Left hindlimb (tissue), 1 donor: ENCODE measurements at regions not wholly inside any gene's neighbourhood (a gene's known extent, or its start where the extent isn't known, plus 50 kb on each side); places are given as distances from the start of the nearest gene placed in this dataset.
A peak's percentile ranks its signal among the peaks of the same experiment; 100 is the strongest.

Source experiments
- DNase-seq: peaks from one replicate; pipeline ENCODE4 v3.0.0-alpha.2; 2018

DNA sequence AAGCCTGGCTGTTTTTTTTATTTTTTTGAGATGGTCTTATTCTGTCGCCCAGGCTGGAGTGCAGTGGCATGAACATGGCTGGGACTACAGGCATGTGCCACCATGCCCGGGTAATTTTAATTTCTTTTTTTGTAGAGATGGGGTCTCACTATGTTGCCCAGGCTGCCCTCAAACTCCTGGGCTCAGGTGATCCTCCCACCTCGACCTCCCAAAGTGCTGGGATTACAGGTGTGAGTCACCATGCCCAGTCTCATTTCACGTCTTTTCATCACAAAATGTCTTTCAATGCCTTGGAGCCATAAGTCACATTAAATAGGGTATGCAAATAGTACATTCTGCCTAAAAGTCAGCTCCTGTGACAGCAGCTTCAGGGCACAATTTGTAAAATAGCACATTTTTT, 52.8 kb downstream of the SOX2 start:
- no peak for DNase-seq

- DNase-seq = no peak
These were observed 58.6 kb downstream of the SOX2 start for GRCh38 chr3:181770296-181770695.

- DNase-seq = no peak
These were observed 59.4 kb downstream of the SOX2 start for GRCh38 chr3:181771120-181771519.

DNA sequence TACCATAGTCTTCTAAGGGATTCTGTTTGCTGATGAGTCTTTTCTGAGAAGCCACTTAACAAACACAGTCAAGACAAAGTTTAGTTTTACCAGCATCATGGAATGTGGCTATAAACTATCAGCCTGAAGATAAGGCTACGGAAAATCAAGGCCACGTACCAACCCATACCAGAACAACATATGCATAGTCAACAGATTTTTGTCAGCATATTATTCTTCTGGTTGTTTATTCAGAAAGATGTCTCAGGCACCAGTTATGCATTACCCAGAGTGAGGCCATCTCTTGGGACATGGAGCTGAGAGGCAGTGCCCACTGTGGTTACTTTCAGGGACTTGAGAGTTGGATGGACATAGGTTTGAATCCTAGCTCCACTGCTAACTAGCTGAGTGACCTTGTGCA, 60.4 kb downstream of the SOX2 start:
- DNase-seq = no peak

DNA sequence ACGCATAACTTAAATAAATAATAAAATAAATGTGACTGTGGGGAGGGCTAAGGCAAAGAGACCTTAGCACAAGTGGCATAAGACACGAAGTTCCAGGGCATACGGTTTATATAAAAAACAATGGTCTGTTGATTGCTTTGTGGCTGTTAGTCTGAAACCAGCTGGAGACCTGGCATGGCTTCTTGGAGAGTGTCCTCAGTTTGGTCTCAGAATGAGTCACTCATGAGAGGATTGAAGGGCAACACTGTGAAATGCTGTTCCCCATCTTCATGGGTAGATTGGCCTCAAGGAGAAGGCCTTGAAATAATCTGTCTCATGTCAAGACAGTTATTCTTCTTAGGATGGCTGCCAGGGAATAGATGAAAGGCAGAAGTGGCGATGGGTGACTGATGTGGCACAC, 62.2 kb downstream of the SOX2 start:
- no peak for DNase-seq

GRCh38 chr3:181782306-181782954, 70.7 kb downstream of the SOX2 start:
- no peak for DNase-seq

DNA sequence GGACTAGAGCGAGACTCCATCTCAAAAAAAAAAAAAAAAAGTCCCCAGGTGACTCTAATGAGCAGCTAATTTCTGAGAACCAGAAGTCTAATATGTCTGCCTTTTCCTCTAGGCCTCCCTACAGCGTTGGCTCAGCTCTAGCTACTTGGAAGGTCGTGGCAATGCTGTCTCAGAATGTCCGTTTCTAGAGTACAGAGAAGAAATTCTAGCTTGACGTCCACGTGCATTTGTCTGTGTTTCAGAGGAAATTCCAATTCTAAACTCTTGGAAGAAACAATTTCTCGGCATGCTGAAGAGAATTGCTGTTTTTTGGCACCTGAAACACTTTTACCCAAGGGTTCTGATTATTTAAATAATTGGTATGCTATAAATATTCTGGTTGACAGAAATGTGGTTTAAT, 78.8 kb downstream of the SOX2 start:
- peak; percentile 38 for DNase-seq

GRCh38 chr3:181791056-181791955, 79.6 kb downstream of the SOX2 start:
- DNase-seq = no peak

GRCh38 chr3:181793006-181793405, 81.3 kb downstream of the SOX2 start:
- no peak for DNase-seq

DNA sequence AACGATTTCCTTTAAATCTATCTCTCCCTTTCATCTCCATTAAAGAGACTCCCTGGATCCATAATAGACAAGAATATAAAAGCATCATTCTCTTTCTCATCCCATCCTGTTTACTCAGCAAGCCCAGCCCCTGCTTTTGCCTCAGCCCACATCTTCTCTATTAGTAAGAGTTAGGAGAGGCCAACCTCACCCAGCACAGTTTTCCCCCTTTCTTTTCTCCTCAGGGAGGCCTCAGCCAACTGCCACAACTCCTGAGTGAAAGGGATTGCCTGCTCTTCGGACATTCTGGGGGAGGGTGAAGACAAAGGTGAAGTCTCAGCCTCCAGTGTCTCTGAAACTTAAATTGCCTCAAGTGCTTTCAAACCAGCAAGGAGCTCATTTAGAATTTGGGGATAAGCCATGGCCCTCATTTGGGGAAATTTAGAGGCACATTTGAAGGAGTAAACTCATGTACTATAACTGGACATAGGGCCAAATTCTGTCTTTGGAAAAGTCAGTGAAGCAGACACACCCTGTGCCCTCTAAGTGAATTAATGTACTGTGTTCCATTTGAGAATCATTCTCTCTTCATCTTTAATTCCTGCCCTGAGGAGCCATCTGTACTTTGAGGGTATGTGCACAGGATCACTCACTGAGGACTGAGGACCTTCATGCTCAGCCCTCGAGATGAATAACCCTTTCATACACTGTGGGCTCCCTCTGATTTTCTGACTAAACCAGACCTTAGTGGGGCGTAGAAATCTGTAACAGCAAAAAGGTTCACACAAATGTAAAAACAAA, 82.5 kb downstream of the SOX2 start:
- no peak for DNase-seq

DNA sequence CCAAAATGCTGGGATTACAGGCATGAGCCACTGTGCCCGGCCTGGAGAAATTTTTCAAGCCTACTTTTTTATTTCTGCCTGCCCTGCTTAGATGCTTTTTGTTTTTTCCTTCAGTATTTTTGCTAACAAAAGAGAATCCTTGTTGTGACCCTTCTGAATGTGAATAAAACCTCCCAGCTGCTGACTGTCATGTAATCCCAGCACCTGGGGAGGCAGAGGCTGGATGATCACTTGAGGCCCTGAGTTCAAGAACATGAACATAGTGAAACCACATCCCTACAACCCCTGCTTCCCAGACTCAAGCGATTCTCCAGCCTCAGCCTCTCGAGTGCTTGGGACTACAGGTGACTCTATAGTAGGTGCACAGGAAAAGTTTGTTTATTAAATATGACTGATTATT, 84.9 kb downstream of the SOX2 start:
- no peak for DNase-seq

DNA sequence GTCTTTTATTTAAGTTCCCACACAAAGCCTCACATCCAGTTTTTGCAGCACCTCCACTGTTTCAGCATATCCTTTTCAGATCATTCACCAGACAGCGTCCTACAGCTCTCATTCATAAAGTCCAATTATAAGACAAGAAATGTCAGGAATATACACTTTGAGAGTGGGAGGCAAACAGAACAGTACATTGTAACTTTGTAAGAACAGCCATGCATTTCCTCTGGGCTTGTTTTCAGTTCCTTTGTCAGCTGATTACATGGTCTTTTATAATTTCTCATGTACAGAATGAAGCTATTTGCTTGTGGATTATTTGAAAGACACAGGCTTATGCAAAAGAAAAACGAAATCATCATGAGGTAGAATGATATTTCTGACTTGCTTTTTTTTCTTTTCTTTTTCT, 85.7 kb downstream of the SOX2 start:
- no peak for DNase-seq

DNA sequence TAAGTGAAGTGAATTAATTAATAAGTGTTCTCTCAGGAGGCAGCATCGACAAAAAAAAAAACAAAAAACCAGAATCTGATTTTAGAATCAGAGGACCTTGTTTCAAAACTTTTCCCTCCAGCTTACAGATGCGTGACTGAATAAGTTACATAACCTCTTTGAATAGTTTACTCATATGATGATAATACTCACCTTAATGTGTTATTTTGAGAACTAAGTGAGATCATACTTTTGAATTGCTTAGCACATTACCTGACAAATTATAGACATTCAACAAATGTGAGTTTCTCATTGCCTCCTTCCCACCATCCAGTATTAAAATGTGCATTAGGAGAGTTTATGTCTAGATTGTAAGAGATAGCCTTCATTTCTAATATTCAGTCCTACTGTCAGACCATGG, 94.0 kb downstream of the SOX2 start:
- DNase-seq = no peak

- DNase-seq = no peak
These were observed 96.3 kb downstream of the SOX2 start for GRCh38 chr3:181808053-181808452.

DNA sequence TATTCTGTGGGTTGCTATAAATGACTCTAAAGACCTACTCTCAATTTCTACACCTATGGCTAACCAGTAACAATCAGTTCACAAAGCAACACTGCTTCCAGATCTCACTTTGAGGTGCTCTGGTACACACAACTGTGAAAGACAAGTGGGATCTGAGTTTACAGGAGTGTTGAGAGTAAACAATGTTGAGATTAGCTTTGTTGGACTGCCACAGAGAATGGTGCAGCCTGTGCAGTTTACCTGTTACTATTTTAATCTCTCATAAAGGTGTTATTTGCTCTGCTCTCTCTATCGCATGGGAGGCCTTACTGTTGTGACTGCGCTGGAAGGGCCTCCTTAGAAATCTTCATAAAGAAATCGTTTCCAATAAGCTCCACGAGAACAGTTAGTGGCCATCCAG, 112.0 kb downstream of the SOX2 start:
- no peak for DNase-seq

GRCh38 chr3:181824961-181825360, 113.2 kb downstream of the SOX2 start:
- no peak for DNase-seq

GRCh38 chr3:181839039-181839915, 127.6 kb downstream of the SOX2 start:
- no peak for DNase-seq

DNA sequence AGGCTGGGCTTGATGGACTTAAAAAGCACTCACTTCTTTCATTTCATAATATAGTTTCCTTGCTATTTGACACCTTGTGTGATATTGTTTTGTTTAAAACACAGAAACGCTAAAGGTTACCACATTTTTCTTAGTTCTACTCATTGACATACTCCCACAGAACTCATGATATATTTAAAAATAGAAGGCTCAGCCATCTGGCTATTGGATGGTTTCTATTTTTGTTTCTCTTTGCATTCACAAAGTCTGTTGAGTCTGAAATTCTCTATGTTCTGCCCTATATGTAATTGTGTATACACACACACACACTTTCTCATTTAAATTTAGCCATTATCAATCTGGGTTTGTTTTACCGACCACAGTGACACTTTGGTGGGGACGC, 128.2 kb downstream of the SOX2 start:
- no peak for DNase-seq

DNA sequence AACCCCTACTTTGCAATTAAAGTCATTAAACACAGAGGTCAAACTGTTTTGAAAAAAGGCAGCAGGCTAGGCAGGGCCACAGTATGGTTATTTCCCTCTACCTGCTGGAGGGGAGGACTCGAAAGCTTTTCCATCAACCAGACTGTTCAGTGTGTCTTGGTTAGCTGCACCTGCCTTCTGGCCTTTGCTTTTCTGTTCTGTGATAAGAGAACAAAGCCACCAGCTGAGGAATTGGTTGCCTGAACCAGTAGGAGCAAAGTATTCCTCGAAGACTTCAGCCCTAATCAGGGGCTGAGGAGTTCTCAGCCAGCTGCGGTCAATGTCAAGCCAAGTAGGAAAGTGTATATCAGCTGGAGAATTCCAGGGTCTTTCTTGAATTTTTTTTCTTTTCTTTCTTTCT, 132.5 kb downstream of the SOX2 start:
- no peak for DNase-seq

- DNase-seq = no peak
These were observed 135.6 kb downstream of the SOX2 start for GRCh38 chr3:181847276-181847675.

- DNase-seq = no peak
These were observed 139.3 kb downstream of the SOX2 start for GRCh38 chr3:181851063-181851462.

GRCh38 chr3:181855825-181856224, 144.1 kb downstream of the SOX2 start:
- DNase-seq = no peak

GRCh38 chr3:181859518-181859917, 147.8 kb downstream of the SOX2 start:
- DNase-seq = no peak
